ENCODE measurements at regions not wholly inside any gene's neighbourhood (a gene's known extent, or its start where the extent isn't known, plus 50 kb on each side); places are given as distances from the start of the nearest gene placed in this dataset.

DNA sequence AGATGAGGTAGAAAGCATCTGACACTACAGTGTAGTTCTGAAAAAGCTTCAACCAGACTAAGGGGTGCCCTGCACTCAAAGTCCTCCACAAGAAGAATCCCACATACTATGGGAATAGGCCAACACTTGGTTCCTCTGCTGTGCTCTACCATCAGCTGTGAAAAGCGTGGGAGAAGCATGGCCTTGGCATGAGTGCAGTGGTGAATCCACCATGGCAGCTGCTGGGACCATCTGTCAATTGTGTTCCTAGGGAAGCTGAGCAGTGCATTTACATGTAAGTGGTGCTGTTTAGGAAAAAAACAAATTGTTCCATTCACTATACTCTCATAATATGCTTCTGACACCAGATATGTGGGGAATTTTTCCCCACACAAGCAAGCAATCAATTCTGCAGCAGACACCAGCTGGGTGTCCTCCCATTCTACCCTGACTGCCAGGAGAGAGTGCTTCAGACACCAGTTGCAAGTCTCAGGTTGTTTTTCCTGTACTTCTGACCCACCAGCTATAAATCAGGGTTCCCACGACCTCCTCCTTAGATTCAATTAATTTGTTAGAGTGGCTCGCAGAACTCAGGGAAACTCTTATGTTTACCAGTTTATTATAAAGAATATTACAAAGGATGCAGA lies 230.8 kb upstream of the CHRM3 start:
- TF ChIP-seq CTCF (IDR thresholded peaks at IDR 0.05; ENCODE audit: insufficient read depth, low read depth, low read length): no peak
- no peaks in the 10 kb centered on the region for H3K36me3 ChIP-seq (ENCODE audit: control insufficient read depth, insufficient read depth, low read length)
- H3K27me3 ChIP-seq (ENCODE audit: control insufficient read depth, insufficient read depth, low read length): no peaks in the 10 kb centered on the region
- no peak overlapping the region for H3K4me3 ChIP-seq (ENCODE audit: low read depth, low read length)
- CTCF ChIA-PET: no interaction called here
- POLR2A ChIA-PET: no interaction called here
- no peak for DNase-seq (ENCODE audit: low read depth)

GRCh38 chr1:239151937-239152336 lies 234.4 kb upstream of the CHRM3 start:
- ChIA-PET POLR2A (no interaction called here), CTCF (no interaction called here)
- no peak for TF ChIP-seq CTCF (IDR thresholded peaks at IDR 0.05; ENCODE audit: insufficient read depth, low read depth, low read length)

DNA sequence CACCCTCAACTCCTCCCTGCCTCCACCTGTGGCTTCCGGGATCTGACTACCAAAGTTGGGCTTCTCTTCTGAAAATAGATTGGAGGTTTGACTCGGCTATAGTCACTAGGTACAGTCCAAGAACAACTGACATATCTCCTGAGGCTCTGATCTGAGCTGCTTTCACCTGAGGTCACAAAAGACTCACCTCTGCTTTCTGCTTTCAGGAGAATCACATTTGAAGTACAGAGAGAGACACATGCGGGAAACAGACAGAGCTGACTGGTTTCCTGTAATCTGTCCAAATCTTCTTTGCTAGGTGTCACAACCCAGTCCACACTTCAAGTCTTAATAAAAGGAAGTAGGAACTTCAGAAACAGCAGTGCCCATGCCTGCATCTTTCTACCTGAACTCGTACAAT lies 245.4 kb upstream of the CHRM3 start:
- no peaks in the 10 kb centered on the region for H3K27me3 ChIP-seq (ENCODE audit: control insufficient read depth, insufficient read depth, low read length)

More at GRCh38 chr1:239151937-239152336, 234.4 kb upstream of the CHRM3 start:
- H3K27me3 ChIP-seq (ENCODE audit: control insufficient read depth, insufficient read depth, low read length): no peaks in the 10 kb centered on the region
- DNase-seq (ENCODE audit: low read depth): no peak
- no peak overlapping the region for H3K4me3 ChIP-seq (ENCODE audit: low read depth, low read length)
- no peaks in the 10 kb centered on the region for H3K36me3 ChIP-seq (ENCODE audit: control insufficient read depth, insufficient read depth, low read length)

GRCh38 chr1:239139801-239140200 lies 246.6 kb upstream of the CHRM3 start:
- DNase-seq (ENCODE audit: low read depth): no peak
- POLR2A ChIA-PET: no interaction called here
- Histone ChIP-seq H3K27me3 (ENCODE audit: control insufficient read depth, insufficient read depth, low read length) (no peaks in the 10 kb centered on the region), H3K4me3 (ENCODE audit: low read depth, low read length) (no peak overlapping the region), H3K36me3 (ENCODE audit: control insufficient read depth, insufficient read depth, low read length) (no peaks in the 10 kb centered on the region)
- no peak for TF ChIP-seq CTCF (IDR thresholded peaks at IDR 0.05; ENCODE audit: insufficient read depth, low read depth, low read length)
- CTCF ChIA-PET: no interaction called here

More for the DNA sequence above, 245.4 kb upstream of the CHRM3 start:
- no peak for DNase-seq (ENCODE audit: low read depth)
- no peak for TF ChIP-seq CTCF (IDR thresholded peaks at IDR 0.05; ENCODE audit: insufficient read depth, low read depth, low read length)
- ChIA-PET POLR2A (no interaction called here), CTCF (no interaction called here)
- H3K36me3 ChIP-seq (ENCODE audit: control insufficient read depth, insufficient read depth, low read length): no peaks in the 10 kb centered on the region
- H3K4me3 ChIP-seq (ENCODE audit: low read depth, low read length): no peak overlapping the region

GRCh38 chr1:239128541-239128940 lies 257.8 kb upstream of the CHRM3 start:
- Histone ChIP-seq H3K27me3 (ENCODE audit: control insufficient read depth, insufficient read depth, low read length) (no peaks in the 10 kb centered on the region), H3K36me3 (ENCODE audit: control insufficient read depth, insufficient read depth, low read length) (no peaks in the 10 kb centered on the region), H3K4me3 (ENCODE audit: low read depth, low read length) (no peak overlapping the region)
- ChIA-PET POLR2A (no interaction called here), CTCF (interaction anchor here (0.7 kb wide), 1 partner anchor 53 kb away, joined by 6 read pairs; no protein-coding TSS in a partner anchor)
- no peak for DNase-seq (ENCODE audit: low read depth)
- no peak for TF ChIP-seq CTCF (IDR thresholded peaks at IDR 0.05; ENCODE audit: insufficient read depth, low read depth, low read length)

Data from BJ (cell line).